Central memory CD4-positive, alpha-beta T cell (primary cell): ENCODE measurements at regions not wholly inside any gene's neighbourhood (a gene's known extent, or its start where the extent isn't known, plus 50 kb on each side); places are given as distances from the start of the nearest gene placed in this dataset.

Experiments
- DNase-seq: peaks from one replicate; pipeline ENCODE4 v3.0.0; 2022

DNA sequence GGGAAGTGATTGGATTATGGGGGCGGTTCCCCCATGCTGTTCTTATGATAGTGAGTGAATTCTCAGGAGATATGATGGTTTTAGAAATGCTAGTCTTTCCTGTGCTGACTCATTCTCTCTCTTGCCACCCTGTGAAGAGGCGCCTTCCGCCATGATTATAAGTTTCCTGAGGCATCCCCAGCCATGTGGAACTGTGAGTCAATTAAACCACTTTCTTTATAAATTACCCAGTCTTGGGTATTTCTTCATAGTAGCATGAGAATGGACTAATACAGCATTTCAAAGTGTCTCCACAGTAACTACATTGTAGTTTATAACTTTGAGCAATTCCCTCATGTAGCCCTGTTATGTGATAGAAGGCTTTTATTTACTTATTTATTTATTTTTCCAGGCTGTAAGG lies 128.8 kb upstream of the CHRNA7 start:
- no peak for DNase-seq

- DNase-seq: no peak
These were observed 125.3 kb upstream of the CHRNA7 start for GRCh38 chr15:31905054-31905453.

- DNase-seq: no peak
These were observed 104.8 kb upstream of the CHRNA7 start for GRCh38 chr15:31925541-31925940.

DNA sequence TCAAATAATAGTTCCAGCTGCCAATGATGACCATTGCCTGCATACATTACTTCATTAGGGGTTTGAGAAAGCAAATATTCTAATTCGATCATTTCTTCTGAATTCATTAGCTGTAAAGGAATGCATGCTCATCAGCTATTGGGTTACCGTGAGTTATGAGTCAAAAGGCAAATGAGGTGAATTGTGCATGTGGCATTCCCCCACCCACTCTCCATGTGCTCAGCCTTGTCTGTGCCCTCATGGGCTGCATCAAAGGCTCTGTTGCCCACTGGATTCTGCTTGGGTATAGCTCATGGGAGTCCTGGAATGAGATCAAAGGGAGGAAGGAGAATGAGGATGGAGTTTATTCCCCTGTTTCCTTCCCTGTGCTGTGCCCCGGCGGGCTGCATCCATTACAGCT lies 99.3 kb upstream of the CHRNA7 start:
- no peak for DNase-seq

DNA sequence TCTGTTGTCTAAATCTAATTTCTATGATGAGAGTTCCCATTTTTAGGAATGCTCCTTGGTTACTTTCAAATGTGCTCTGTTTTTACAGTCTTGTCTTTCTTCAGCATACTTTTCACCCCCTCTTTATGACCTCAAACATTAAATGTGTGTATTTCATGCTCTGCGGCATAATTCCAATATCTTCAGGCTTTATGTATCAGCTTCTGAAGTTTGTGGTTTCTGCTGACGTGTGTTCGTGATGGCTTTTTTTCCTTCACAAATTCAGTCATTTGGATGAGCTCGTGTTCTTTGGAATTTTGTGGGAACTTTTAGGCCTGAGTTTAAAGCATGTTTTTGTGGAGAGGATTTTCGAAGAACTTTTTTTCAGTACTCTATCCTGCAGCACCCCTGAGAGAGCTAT lies 97.7 kb upstream of the CHRNA7 start:
- DNase-seq: no peak

GRCh38 chr15:31934821-31935220 lies 95.5 kb upstream of the CHRNA7 start:
- DNase-seq: no peak

GRCh38 chr15:31953478-31953877 lies 76.8 kb upstream of the CHRNA7 start:
- DNase-seq: no peak

DNA sequence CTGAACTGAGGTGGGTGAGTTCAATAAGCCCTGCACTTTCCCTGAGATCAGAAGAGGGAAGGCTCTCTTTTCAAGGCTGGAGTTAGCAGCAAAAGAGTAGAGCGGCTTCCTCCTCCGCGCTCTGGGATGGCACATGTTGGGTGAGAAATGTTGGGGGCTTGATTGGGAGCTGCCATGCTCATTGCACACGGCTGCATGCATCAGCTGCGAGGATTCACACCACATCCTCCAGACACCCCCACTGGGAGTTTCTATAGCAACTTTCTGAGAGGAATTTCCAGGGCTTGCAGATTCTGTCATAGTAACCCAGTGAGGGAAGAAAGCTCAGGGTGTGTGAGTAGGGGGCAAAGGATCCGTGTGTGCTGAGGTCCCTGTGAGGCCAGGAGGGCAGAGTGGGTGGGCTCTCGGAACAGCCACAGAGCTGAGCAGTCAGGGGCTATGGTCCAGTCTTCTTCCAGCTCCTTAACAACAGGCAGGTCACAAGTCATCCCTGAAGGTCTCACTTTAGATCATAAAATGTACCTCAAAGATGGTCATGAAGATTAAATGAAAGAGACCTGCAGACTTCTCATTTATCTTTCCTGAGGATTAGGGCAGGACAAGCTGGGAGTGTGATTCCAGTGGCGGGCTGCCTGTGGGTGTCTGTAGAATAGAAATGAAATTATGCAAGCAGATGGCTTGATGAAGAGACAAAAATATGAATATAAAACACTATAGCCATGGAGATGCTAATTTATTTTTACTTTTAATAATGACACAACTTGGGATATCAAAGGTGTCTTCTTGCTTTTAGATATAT lies 75.7 kb upstream of the CHRNA7 start:
- no peak for DNase-seq

- DNase-seq: no peak
These were observed 74.6 kb upstream of the CHRNA7 start for GRCh38 chr15:31955734-31956133.

DNA sequence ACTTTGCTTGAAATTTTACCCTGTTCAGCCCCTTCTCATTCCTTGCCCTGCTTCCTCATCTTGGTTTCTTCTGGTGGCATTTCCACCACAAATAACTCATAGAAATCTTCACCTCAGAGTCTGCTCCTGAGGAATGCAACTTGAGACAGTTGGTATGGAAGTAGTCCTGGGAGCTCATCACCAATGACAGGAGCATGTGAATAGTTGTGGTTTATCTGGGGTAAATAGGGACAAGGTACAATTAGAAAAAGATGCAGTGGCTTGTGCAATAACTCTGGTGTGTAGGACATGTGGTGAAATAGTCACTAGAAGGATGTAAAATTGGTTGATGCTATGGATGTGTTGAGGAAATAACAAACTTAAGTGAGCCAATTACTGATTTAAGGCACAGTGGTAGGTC lies 72.7 kb upstream of the CHRNA7 start:
- DNase-seq: no peak

GRCh38 chr15:31964586-31965307 lies 65.6 kb upstream of the CHRNA7 start:
- no peak for DNase-seq

DNA sequence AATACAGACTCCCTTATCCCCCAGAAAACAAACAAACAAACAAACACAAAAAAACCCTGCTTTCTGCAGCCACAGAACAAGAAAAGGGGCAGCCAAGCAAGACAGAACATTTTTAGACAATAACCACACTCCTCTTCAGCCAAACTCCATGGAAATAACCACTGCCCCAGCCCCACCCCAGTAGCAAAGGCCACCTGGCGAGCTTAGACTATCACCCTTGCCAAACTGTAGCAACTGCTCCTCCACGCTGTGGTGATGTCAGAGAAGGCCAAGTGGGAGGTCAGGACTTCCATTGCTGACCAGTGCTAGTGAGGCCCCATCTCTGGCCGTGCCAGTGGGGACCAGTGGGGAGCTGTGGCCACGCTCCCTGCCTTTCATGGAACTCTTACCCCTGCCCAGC lies 60.3 kb upstream of the CHRNA7 start:
- DNase-seq: no peak

DNA sequence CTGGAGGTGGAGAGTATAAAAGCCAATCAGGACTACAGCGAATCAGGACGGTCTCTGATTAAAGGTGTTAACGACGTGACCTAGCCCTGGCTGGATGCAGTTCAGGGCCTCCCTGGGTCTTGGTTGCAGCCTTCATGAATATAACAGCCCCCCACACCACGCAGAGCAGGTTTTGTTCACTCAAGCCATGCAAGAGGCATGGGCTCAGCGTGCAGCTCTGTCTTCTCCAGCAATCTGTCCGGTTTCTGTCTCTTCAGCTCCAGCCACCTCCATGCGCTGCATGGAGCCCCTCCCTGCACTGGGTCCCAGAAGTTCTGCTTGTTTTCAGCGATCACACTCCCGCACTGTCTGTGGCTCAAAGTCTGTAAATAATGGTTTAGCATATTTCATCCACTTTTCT lies 57.1 kb upstream of the CHRNA7 start:
- DNase-seq: no peak

DNA sequence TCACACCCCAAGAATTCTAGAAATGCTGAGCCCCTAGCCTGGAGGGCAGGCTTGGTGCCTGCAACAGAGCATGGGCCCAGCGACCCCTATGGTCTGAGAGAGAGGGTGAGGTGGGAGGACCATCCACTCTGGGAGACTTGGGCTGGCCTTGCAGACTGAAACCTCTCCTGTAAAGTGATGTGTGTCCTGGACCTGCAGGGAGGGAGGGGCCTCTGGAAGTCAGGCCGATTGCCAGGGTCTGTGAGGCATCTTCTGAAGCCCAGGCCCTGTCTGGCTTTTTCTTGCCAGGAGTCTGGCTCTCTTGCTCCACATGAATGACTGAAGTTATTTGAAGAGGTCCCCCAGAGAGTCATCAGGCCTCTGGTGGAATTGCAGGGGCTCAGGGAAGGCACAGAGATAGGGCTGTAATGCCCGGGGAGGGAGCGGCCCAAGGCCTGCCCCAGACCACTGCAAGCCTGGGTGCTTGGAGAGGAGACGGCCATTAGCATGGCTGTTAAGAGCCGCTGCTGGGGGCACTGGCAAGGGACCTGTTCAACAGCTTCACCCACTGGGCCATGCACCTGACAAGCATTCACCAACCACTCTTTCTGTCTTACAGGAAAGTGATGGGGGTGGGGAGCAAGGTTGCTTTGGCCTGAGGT lies 56.0 kb upstream of the CHRNA7 start:
- DNase-seq: no peak

GRCh38 chr15:31974855-31975829 lies 55.2 kb upstream of the CHRNA7 start:
- peak; percentile 20 for DNase-seq

- no peak for DNase-seq
These were observed 54.5 kb upstream of the CHRNA7 start for GRCh38 chr15:31975830-31976229.

DNA sequence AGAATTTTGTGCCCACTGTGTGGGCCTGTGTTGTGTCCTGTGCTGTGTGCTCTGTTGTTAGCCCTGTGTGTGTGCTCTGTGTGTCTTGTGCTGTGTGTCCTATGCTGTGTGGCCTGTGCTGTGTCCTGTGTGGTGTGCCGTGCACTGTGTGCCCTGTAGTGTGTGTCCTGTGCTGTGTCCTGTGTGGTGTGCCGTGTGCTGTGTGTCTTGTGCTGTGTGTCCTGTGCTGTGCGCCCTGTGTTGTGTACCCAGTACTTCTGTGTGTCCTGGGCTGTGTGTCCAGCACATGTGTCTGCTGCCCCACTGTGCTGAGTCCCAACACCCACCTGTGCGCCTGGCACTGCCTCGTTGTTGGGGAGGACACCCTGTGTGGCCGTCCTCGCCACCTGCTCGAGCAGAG lies 53.2 kb upstream of the CHRNA7 start:
- DNase-seq: no peak

GRCh38 chr15:31977812-31978661 lies 52.3 kb upstream of the CHRNA7 start:
- DNase-seq: peak; percentile 33
